A549 (cell line): ENCODE measurements at regions not wholly inside any gene's neighbourhood (a gene's known extent, or its start where the extent isn't known, plus 50 kb on each side); places are given as distances from the start of the nearest gene placed in this dataset.

ENCODE experiments used
- ATAC-seq, 2 experiments: fragments of 200-7000 bp in 1 of 2; fragments of >200 bp in 1 of 2; cut with Nextera tagmentation in 1 of 2; cut with Tn5 transposase in 1 of 2; 3 replicates each; pipeline versions ENCODE4 v1.8.0 to v1.9.1; 2018 to 2020; ENCODE audit warnings: mild to moderate bottlenecking in 1 of 2, moderate library complexity in 1 of 2
- CTCF ChIA-PET: fragments of 300-600 bp; sonication (Branson Sonifier 250); formaldehyde crosslinking; extraction: SDS; loops from one replicate; lab custom pipeline; 2021; ENCODE audit warnings: antibody characterized with exemption, inconsistent platforms; lab: Yijun Ruan, JAX
- POLR2A ChIA-PET: fragments of 350-600 bp; formaldehyde crosslinking; extraction: SDS; loops from one replicate; lab custom pipeline; 2021; ENCODE audit warnings: antibody characterized with exemption, inconsistent platforms; lab: Yijun Ruan, JAX
- DNase-seq, 2 experiments: peaks; one replicate each; pipeline versions ENCODE4 v3.0.0 to v3.0.0-alpha.2; 2011 to 2016; ENCODE audit warnings: low read depth in 1 of 2, low spot score in 1 of 2
- FAIRE-seq: peaks from 2 replicates; lab custom pipeline; 2011; peaks lifted over from hg19 to GRCh38; lab: Jason Lieb, UNC
- H3K27ac ChIP-seq, 2 experiments: fragments of >200 bp; sonication (Bioruptor Twin); formaldehyde crosslinking; 3 replicates each; pipeline ENCODE4 v1.5.1; 2016 to 2017
- H3K4me1 ChIP-seq: fragments of >200 bp; sonication (Bioruptor Twin); formaldehyde crosslinking; 3 replicates; pipeline ENCODE4 v1.6.1; 2016
- H3K4me2 ChIP-seq: fragments of >200 bp; sonication (Bioruptor Twin); formaldehyde crosslinking; 3 replicates; pipeline ENCODE4 v1.6.1; 2016
- H3K4me3 ChIP-seq: fragments of >200 bp; sonication (Bioruptor Twin); formaldehyde crosslinking; 3 replicates; pipeline ENCODE4 v1.5.1; 2016
- H3K9me3 ChIP-seq: fragments of >200 bp; sonication (Bioruptor Twin); formaldehyde crosslinking; 3 replicates; pipeline ENCODE4 v1.6.1; 2016
- BHLHE40 ChIP-seq: IDR thresholded peaks from 2 replicates; pipeline ENCODE4 v1.6.1; 2012; ENCODE audit warnings: low read depth, low read length, inconsistent platforms
- CBX2 ChIP-seq: fragments of 200-600 bp; sonication (generic); IDR thresholded peaks from 2 replicates; pipeline ENCODE4 v1.6.1; 2016; ENCODE audit warnings: low read depth, mild to moderate bottlenecking, borderline replicate concordance
- CEBPB ChIP-seq, 2 experiments: fragments of >200 bp in 1 of 2; sonication (Bioruptor Twin) in 1 of 2; formaldehyde crosslinking in 1 of 2; IDR thresholded peaks; 2 replicates each; pipeline ENCODE4 v1.6.1; 2012 to 2016
- E2F6 ChIP-seq: IDR thresholded peaks from 2 replicates; pipeline ENCODE4 v1.6.1; 2012; ENCODE audit warnings: low read depth, borderline replicate concordance
- ESRRA ChIP-seq: fragments of 150-350 bp; IDR thresholded peaks from 2 replicates; pipeline ENCODE4 v1.6.1; 2014; ENCODE audit warnings: mild to moderate bottlenecking, low read length, borderline replicate concordance
- FOSL2 ChIP-seq, 2 experiments: fragments of 450-650 bp in 1 of 2; fragments of >200 bp in 1 of 2; sonication (Bioruptor Twin) in 1 of 2; formaldehyde crosslinking; IDR thresholded peaks; 2 replicates each; pipeline versions ENCODE4 v1.5.0 to v1.6.1; 2016 to 2020; ENCODE audit warnings: mild to moderate bottlenecking in 1 of 2, moderate library complexity in 1 of 2
- HEYL ChIP-seq: fragments of 250-450 bp; sonication (Bioruptor Pico); IDR thresholded peaks from 2 replicates; pipeline ENCODE4 v1.8.0; 2021; ENCODE audit warnings: mild to moderate bottlenecking, moderate library complexity
- HMGXB4 ChIP-seq: fragments of 250-450 bp; sonication (Bioruptor Pico); IDR thresholded peaks from 2 replicates; pipeline ENCODE4 v1.5.0; 2021; ENCODE audit warnings: mild to moderate bottlenecking, moderate library complexity, borderline replicate concordance
- HOXB13 ChIP-seq: fragments of 250-450 bp; sonication (Bioruptor Pico); IDR thresholded peaks from 2 replicates; pipeline ENCODE4 v1.5.0; 2020; ENCODE audit warnings: low read depth, mild to moderate bottlenecking, moderate library complexity
- JUN ChIP-seq, 2 experiments: fragments of >200 bp; sonication (Bioruptor Twin); formaldehyde crosslinking; IDR thresholded peaks; 2 replicates in 1 of 2; 3 replicates in 1 of 2; pipeline ENCODE4 v1.6.1; 2016 to 2017
- JUNB ChIP-seq: fragments of >200 bp; sonication (Bioruptor Twin); formaldehyde crosslinking; IDR thresholded peaks from 2 replicates; pipeline ENCODE4 v1.6.1; 2016
- MAX ChIP-seq: IDR thresholded peaks from 2 replicates; pipeline ENCODE4 v1.6.1; 2012
- NR3C1 ChIP-seq: fragments of >200 bp; sonication (Bioruptor Twin); formaldehyde crosslinking; IDR thresholded peaks from 3 replicates; pipeline ENCODE4 v1.6.1; 2017
- PBX3 ChIP-seq: IDR thresholded peaks from 2 replicates; pipeline ENCODE4 v1.6.1; 2012
- POLR2A ChIP-seq: IDR thresholded peaks from 2 replicates; pipeline ENCODE4 v1.6.1; 2012; ENCODE audit warnings: mild to moderate bottlenecking, low read length
- POLR2AphosphoS2 ChIP-seq: conservative IDR thresholded peaks from 2 replicates; pipeline ENCODE4 v1.6.1; 2012; ENCODE audit warnings: low read length, improper control_type of control experiment, inconsistent platforms
- RAD21 ChIP-seq, 2 experiments: fragments of >200 bp in 1 of 2; sonication (Bioruptor Twin) in 1 of 2; formaldehyde crosslinking in 1 of 2; IDR thresholded peaks in 1 of 2; conservative IDR thresholded peaks in 1 of 2; 2 replicates in 1 of 2; 3 replicates in 1 of 2; pipeline ENCODE4 v1.6.1; 2012 to 2018; ENCODE audit warnings: inconsistent platforms in 1 of 2
- RARB ChIP-seq: fragments of 250-450 bp; sonication (Bioruptor Pico); IDR thresholded peaks from 2 replicates; pipeline ENCODE4 v1.8.0; 2021; ENCODE audit warnings: mild to moderate bottlenecking, moderate library complexity
- REST ChIP-seq: fragments of 200-600 bp; sonication (generic); IDR thresholded peaks from 2 replicates; pipeline ENCODE4 v1.6.1; 2016; ENCODE audit warnings: antibody characterized with exemption, mild to moderate bottlenecking, moderate library complexity
- RFX5 ChIP-seq: fragments of 450-650 bp; IDR thresholded peaks from 2 replicates; pipeline ENCODE4 v1.7.1; 2014; ENCODE audit warnings: antibody characterized with exemption, mild to moderate bottlenecking, moderate library complexity
- RNF2 ChIP-seq: fragments of 200-600 bp; sonication (generic); IDR thresholded peaks from 2 replicates; pipeline ENCODE4 v1.6.1; 2016; ENCODE audit warnings: low read depth, mild to moderate bottlenecking, antibody characterized with exemption, moderate library complexity, borderline replicate concordance
- SMC3 ChIP-seq: fragments of >200 bp; sonication (Bioruptor Twin); formaldehyde crosslinking; IDR thresholded peaks from 3 replicates; pipeline ENCODE4 v1.6.1; 2018; ENCODE audit warnings: inconsistent platforms
- TFCP2L1 ChIP-seq: fragments of 250-450 bp; sonication (Bioruptor Pico); IDR thresholded peaks from 2 replicates; pipeline ENCODE4 v1.5.0; 2021; ENCODE audit warnings: mild to moderate bottlenecking
- USF2 ChIP-seq: fragments of 450-650 bp; IDR thresholded peaks from 2 replicates; pipeline ENCODE4 v1.6.1; 2014; ENCODE audit warnings: antibody characterized with exemption
- ZC3H11A ChIP-seq: fragments of 450-650 bp; IDR thresholded peaks from 2 replicates; pipeline ENCODE4 v1.6.1; 2014; ENCODE audit warnings: antibody characterized with exemption, mild to moderate bottlenecking
- ZFP36 ChIP-seq: fragments of 450-650 bp; IDR thresholded peaks from 2 replicates; pipeline ENCODE4 v1.6.1; 2014; ENCODE audit warnings: borderline replicate concordance; ENCODE audit not compliant: partially characterized antibody
- WGBS: methylation state at CpG from one replicate; pipeline ENCODE4 v1.1.6; 2017; ENCODE audit errors: missing lambda C conversion rate; 5-methylcytosine and 5-hydroxymethylcytosine counted together

- peak in 1 of 2 experiments; percentile 45 for DNase-seq
- FAIRE-seq: no peak
- 13% methylated on average over 7 of the region's 7 CpGs for WGBS
- H3K4me3 ChIP-seq: no peak overlapping the region
- no peaks in the 10 kb centered on the region for H3K9me3 ChIP-seq
- H3K4me2 ChIP-seq: no peak overlapping the region
- H3K4me1 ChIP-seq: no peaks in the 10 kb centered on the region
- TF ChIP-seq E2F6: no peak
- TF ChIP-seq USF2: no peak
- TF ChIP-seq SMC3: no peak
- no peak for TF ChIP-seq HMGXB4 (CRISPR knock-in tag)
- no peak for TF ChIP-seq PBX3
- TF ChIP-seq ZFP36: no peak
- TF ChIP-seq HOXB13 (CRISPR knock-in tag): no peak
- no peak for TF ChIP-seq MAX
- TF ChIP-seq RARB (CRISPR knock-in tag): no peak
- TF ChIP-seq RFX5: no peak
- no peak for TF ChIP-seq RNF2
- TF ChIP-seq POLR2AphosphoS2: no peak
- TF ChIP-seq NR3C1: no peak
- TF ChIP-seq CBX2: no peak
- no peak overlapping the region for H3K27ac ChIP-seq
- CTCF ChIA-PET: interaction anchor here (0.8 to 1.9 kb wide), 3 partner anchors 12 to 209 kb away, joined by 3 to 7 read pairs (median 3); no protein-coding TSS in a partner anchor
- ATAC-seq: peak; percentile 68 to 86; a peak in 5 of 6 replicates
- POLR2A ChIA-PET: no interaction called here
These were observed 187.0 kb upstream of the CDH13 start for GRCh38 chr16:82439678-82440293.

- CTCF ChIA-PET: no interaction called here
- no peak overlapping the region for H3K4me2 ChIP-seq
- POLR2A ChIA-PET: no interaction called here
These were observed 193.7 kb upstream of the CDH13 start for GRCh38 chr16:82433042-82433441.

GRCh38 chr16:82432261-82432660 is 194.5 kb upstream of the CDH13 start:
- DNase-seq (no peak), FAIRE-seq (no peak), ATAC-seq (no peak)
- Histone ChIP-seq H3K4me3 (no peak overlapping the region), H3K9me3 (no peaks in the 10 kb centered on the region), H3K4me2 (no peak overlapping the region), H3K27ac (no peak overlapping the region), H3K4me1 (no peaks in the 10 kb centered on the region)
- CTCF ChIA-PET: interaction anchor here (0.6 to 1.5 kb wide), 5 partner anchors 11 to 94 kb away, joined by 3 to 6 read pairs (median 3); no protein-coding TSS in a partner anchor
- 10% methylated on average over 8 of the region's 8 CpGs for WGBS
- POLR2A ChIA-PET: no interaction called here
- no peak for TF ChIP-seq TFCP2L1 (CRISPR knock-in tag)
- no peak for TF ChIP-seq BHLHE40
- TF ChIP-seq JUNB: no peak
- no peak for TF ChIP-seq RAD21 (conservative IDR thresholded peaks at IDR 0.05 in 1 of 2, IDR thresholded peaks at IDR 0.05 in 1 of 2)
- TF ChIP-seq HEYL (CRISPR knock-in tag): no peak
- TF ChIP-seq USF2: no peak
- TF ChIP-seq FOSL2 (IDR thresholded peaks at IDR 0.05): no peak
- no peak for TF ChIP-seq FOSL2 (CRISPR knock-in tag; IDR thresholded peaks at IDR 0.05)
- TF ChIP-seq POLR2A: no peak
- TF ChIP-seq JUN (IDR thresholded peaks at IDR 0.05): no peak
- TF ChIP-seq ESRRA: no peak
- no peak for TF ChIP-seq REST

More at GRCh38 chr16:82433042-82433441, 193.7 kb upstream of the CDH13 start:
- H3K27ac ChIP-seq: no peak overlapping the region
- no peak for ATAC-seq
- no peaks in the 10 kb centered on the region for H3K4me1 ChIP-seq
- no peak for TF ChIP-seq RFX5
- no peak for TF ChIP-seq CEBPB (IDR thresholded peaks at IDR 0.05)
- TF ChIP-seq ZC3H11A: no peak
- H3K9me3 ChIP-seq: no peaks in the 10 kb centered on the region
- no peak for DNase-seq
- FAIRE-seq: no peak
- H3K4me3 ChIP-seq: no peak overlapping the region
- 46% methylated on average over 2 of the region's 2 CpGs for WGBS
